GM21526 (cell line): ENCODE measurements at regions not wholly inside any gene's neighbourhood (a gene's known extent, or its start where the extent isn't known, plus 50 kb on each side); places are given as distances from the start of the nearest gene placed in this dataset.

Experiments
- ATAC-seq: cut with Tn5 transposase; IDR thresholded peaks from one replicate; pipeline ENCODE4 v1.9.1; 2021; ENCODE audit warnings: moderate library complexity; ENCODE audit not compliant: unreplicated experiment, low FRiP score

GRCh38 chr12:125689576-125690410, 624.6 kb downstream of the AACS start:
- ATAC-seq, result no peak

GRCh38 chr12:125690841-125691240, 625.6 kb downstream of the AACS start:
- no peak for ATAC-seq

GRCh38 chr12:125696054-125696453, 630.8 kb downstream of the AACS start:
- ATAC-seq, result no peak

GRCh38 chr12:125704803-125705202, 639.6 kb downstream of the AACS start:
- ATAC-seq, result no peak

- no peak for ATAC-seq
Observed at GRCh38 chr12:125720961-125721360, 655.7 kb downstream of the AACS start.

- ATAC-seq, result no peak
Observed at GRCh38 chr12:125734137-125734536, 668.9 kb downstream of the AACS start.

GRCh38 chr12:125738211-125738610, 673.0 kb downstream of the AACS start:
- no peak for ATAC-seq

GRCh38 chr12:125742413-125742812, 677.2 kb downstream of the AACS start:
- ATAC-seq, result no peak

- no peak for ATAC-seq
Observed at GRCh38 chr12:125744201-125744600, 679.0 kb downstream of the AACS start.

GRCh38 chr12:125755512-125755911, 690.3 kb downstream of the AACS start:
- no peak for ATAC-seq

GRCh38 chr12:125766091-125766490, 700.9 kb downstream of the AACS start:
- ATAC-seq, result no peak

- no peak for ATAC-seq
Observed at GRCh38 chr12:125772403-125772802, 707.2 kb downstream of the AACS start.

- peak; percentile 69 for ATAC-seq
Observed at GRCh38 chr12:125773033-125773640, 707.9 kb downstream of the AACS start.

GRCh38 chr12:125775507-125775906, 710.3 kb downstream of the AACS start:
- no peak for ATAC-seq

- ATAC-seq, result no peak
Observed at GRCh38 chr12:125776212-125776611, 711.0 kb downstream of the AACS start.

- ATAC-seq, result no peak
Observed at GRCh38 chr12:125786143-125786542, 720.9 kb downstream of the AACS start.

- no peak for ATAC-seq
Observed at GRCh38 chr12:125794401-125794800, 729.2 kb downstream of the AACS start.

GRCh38 chr12:125797421-125798175, 732.4 kb downstream of the AACS start:
- no peak for ATAC-seq

GRCh38 chr12:125804660-125805059, 739.4 kb downstream of the AACS start:
- no peak for ATAC-seq

- ATAC-seq, result no peak
Observed at GRCh38 chr12:125824276-125824675, 759.0 kb downstream of the AACS start.

GRCh38 chr12:125835852-125836251, 770.6 kb downstream of the AACS start:
- no peak for ATAC-seq
